Skeletal muscle satellite cell (primary cell): ENCODE measurements at regions not wholly inside any gene's neighbourhood (a gene's known extent, or its start where the extent isn't known, plus 50 kb on each side); places are given as distances from the start of the nearest gene placed in this dataset.

Experiments used
- H3K27me3 ChIP-seq: 2 replicates; pipeline ENCODE4 v1.7.0; 2013; ENCODE audit warnings: low read length; ENCODE audit not compliant: control insufficient read depth, insufficient read depth
- H3K36me3 ChIP-seq: 2 replicates; pipeline ENCODE4 v1.7.0; 2013; ENCODE audit warnings: mild to moderate bottlenecking, control low read depth, low read length; ENCODE audit not compliant: insufficient read depth
- H3K4me1 ChIP-seq: 2 replicates; pipeline ENCODE4 v1.7.0; 2013; ENCODE audit warnings: low read length; ENCODE audit not compliant: control insufficient read depth, insufficient read depth
- H3K4me2 ChIP-seq: 2 replicates; pipeline ENCODE4 v1.7.0; 2013; ENCODE audit warnings: mild to moderate bottlenecking, low read length
- H3K4me3 ChIP-seq: 2 replicates; pipeline ENCODE4 v1.7.0; 2013; ENCODE audit warnings: low read length
- H3K9ac ChIP-seq: 2 replicates; pipeline ENCODE4 v1.7.0; 2013; ENCODE audit warnings: mild to moderate bottlenecking, low read depth, low read length, moderate library complexity
- H3K9me3 ChIP-seq: replicated peaks from 2 replicates; pipeline ENCODE4 v1.7.0; 2013; ENCODE audit warnings: mild to moderate bottlenecking, control low read depth, low read length

DNA sequence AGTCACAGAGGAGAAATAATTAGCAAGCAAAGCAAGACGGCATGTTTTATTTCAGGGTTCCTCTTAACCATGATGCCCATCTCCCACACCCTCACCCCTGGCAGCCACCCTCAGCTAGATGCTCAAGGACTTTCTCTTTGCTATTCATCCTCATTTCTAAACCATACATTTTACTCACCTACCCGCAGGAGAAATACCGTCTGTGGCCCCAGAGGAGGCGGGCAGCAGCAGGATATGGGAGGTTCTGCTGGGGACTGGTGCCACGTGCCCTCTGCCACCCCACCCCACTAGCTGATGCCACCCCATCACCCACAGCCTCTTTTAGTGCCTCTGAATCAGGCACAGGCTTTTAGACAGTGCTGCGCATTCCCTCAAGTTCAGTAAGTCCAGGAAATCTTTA, 168.7 kb upstream of the ITGB1 start:
- H3K4me3 ChIP-seq = no peak overlapping the region
- H3K36me3 ChIP-seq = no peaks in the 10 kb centered on the region
- H3K4me1 ChIP-seq = peaks cover 35% of the 10 kb centered on the region

DNA sequence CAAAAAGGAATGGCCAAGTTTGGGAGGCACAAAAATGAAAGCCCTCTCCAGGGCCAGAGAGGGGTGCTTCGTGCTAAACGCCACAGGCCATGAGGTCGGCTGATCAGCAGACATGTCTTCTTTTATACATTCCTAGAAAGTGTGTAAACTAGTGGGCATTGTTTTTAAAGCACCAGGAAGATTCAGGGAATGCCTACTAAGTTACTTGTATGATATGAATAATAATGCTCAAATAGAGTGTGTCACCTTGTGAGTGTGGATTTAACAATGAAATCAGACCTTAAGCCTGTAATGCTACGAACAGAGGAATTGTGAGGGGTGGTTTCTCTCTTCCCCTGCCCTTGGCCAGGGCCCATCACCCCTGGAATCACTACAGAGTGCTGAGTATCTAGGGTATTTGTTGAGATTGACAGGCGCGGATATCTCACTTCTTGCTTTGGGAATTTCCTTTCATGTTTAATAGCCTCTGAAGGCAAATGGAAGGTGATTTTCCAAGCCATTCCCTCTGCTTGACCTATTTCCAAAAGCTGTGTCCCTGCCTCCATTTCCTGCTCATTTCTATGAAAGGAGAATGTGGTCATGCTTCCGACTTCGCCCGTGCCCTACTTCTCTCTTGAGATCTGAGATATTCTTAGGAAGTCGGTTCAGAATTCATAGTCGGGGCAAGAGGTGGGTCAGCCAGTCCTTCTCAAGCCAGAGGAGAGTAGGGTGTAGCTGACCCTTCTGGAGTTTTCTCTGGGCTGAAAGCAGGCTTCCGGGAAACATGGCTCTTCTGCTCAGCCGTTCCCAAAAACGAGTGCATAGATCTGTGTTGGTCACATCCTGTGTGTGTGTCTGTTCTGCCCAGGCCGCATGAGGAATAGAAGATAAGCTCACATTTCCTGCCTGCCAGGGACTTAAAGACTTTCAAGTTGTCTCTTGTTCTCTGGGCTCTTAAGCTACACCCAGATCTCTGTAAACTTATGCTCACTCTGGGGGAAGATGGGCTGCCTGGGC, 167.8 kb upstream of the ITGB1 start:
- H3K36me3 ChIP-seq = no peaks in the 10 kb centered on the region
- no peaks in the 10 kb centered on the region for H3K9me3 ChIP-seq
- H3K9ac ChIP-seq = no peak overlapping the region
- H3K27me3 ChIP-seq = no peaks in the 10 kb centered on the region
- no peak overlapping the region for H3K4me2 ChIP-seq
- no peak overlapping the region for H3K4me3 ChIP-seq
- peaks cover 35% of the 10 kb centered on the region for H3K4me1 ChIP-seq

More for the DNA sequence above, 168.7 kb upstream of the ITGB1 start:
- H3K4me2 ChIP-seq = no peak overlapping the region
- H3K9ac ChIP-seq = no peak overlapping the region
- no peaks in the 10 kb centered on the region for H3K27me3 ChIP-seq
- H3K9me3 ChIP-seq = no peaks in the 10 kb centered on the region

DNA sequence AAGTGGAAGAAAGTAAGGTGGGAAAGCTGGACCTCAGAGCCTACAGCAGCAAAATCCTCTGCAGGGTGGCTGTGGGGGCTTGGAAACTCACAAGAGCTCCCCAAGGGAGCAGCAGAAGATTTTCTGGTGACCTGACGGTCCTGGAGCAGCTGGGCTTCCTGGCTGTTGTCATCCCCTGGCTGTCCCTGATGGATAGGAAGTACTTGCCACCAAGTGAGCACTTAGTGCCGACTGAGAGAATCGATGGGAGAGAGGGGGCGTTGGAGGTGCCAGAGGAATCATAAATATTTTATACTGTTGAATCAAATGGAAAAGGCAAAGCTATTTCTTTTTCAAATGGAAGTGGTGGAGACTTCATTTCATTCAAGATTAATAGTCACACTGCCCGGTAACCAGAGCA, 167.1 kb upstream of the ITGB1 start:
- no peak overlapping the region for H3K4me3 ChIP-seq
- no peak overlapping the region for H3K4me2 ChIP-seq
- peaks cover 29% of the 10 kb centered on the region for H3K4me1 ChIP-seq
- no peaks in the 10 kb centered on the region for H3K36me3 ChIP-seq
- H3K9ac ChIP-seq = no peak overlapping the region
- H3K9me3 ChIP-seq = no peaks in the 10 kb centered on the region
- no peaks in the 10 kb centered on the region for H3K27me3 ChIP-seq

DNA sequence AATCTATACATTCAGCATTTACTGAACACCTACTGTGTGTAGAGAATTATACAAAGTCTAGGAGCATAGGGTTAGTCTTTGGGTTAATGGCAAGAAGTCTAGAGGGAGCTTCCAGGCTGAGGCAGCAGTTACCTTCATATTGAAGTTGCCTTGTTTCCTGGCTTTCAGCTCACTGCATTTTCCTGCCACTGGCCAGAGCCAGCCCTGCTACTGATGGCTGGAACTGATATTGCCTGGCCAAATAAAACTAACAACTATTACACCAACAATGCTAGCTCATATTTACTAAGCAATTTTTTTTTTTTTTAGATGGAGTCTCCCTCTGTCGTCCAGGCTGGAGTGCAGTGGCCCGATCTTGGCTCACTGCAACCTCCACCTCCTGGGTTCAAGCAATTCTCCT, 165.7 kb upstream of the ITGB1 start:
- Histone ChIP-seq H3K9me3 (no peaks in the 10 kb centered on the region), H3K36me3 (no peaks in the 10 kb centered on the region), H3K4me2 (no peak overlapping the region), H3K27me3 (no peaks in the 10 kb centered on the region), H3K4me1 (peaks cover 15% of the 10 kb centered on the region), H3K9ac (no peak overlapping the region), H3K4me3 (no peak overlapping the region)

- Histone ChIP-seq H3K9ac (no peak overlapping the region), H3K27me3 (no peaks in the 10 kb centered on the region), H3K36me3 (no peaks in the 10 kb centered on the region), H3K9me3 (no peaks in the 10 kb centered on the region), H3K4me1 (peaks cover 12% of the 10 kb centered on the region), H3K4me3 (no peak overlapping the region), H3K4me2 (peak overlapping the region; percentile 47)
Observed at GRCh38 chr10:33122014-33122809, 164.2 kb upstream of the ITGB1 start.

GRCh38 chr10:33120700-33121099, 162.7 kb upstream of the ITGB1 start:
- Histone ChIP-seq H3K4me1 (peaks cover 18% of the 10 kb centered on the region), H3K27me3 (no peaks in the 10 kb centered on the region), H3K4me3 (no peak overlapping the region), H3K9me3 (no peaks in the 10 kb centered on the region), H3K36me3 (no peaks in the 10 kb centered on the region), H3K9ac (no peak overlapping the region), H3K4me2 (no peak overlapping the region)

- Histone ChIP-seq H3K9me3 (no peaks in the 10 kb centered on the region), H3K4me2 (no peak overlapping the region), H3K4me1 (peaks cover 22% of the 10 kb centered on the region), H3K27me3 (no peaks in the 10 kb centered on the region), H3K9ac (no peak overlapping the region), H3K36me3 (no peaks in the 10 kb centered on the region), H3K4me3 (no peak overlapping the region)
Observed at GRCh38 chr10:33120275-33120674, 162.2 kb upstream of the ITGB1 start.

DNA sequence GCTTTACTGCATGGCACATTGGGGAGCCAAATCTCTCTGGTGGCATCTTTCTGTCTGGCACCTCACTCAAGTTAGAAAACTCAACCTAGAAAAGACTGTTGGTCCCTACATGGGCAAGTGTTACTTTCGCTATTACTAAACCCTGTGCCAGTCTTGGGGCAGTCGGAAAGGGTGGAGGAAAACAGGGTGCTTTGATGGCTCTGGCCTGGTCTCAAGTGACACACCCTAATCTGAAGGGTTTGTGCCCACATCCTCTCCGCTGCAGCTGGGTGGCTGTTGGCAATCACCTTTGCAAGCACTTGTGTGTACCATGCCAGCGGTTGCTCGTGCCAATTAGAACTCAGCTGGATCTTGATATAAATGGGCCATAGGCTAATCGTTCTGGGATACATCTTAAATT, 159.8 kb upstream of the ITGB1 start:
- H3K9ac ChIP-seq = no peak overlapping the region
- H3K4me1 ChIP-seq = peaks cover 47% of the 10 kb centered on the region
- no peaks in the 10 kb centered on the region for H3K9me3 ChIP-seq
- H3K27me3 ChIP-seq = no peaks in the 10 kb centered on the region
- H3K36me3 ChIP-seq = no peaks in the 10 kb centered on the region
- no peak overlapping the region for H3K4me2 ChIP-seq
- no peak overlapping the region for H3K4me3 ChIP-seq

DNA sequence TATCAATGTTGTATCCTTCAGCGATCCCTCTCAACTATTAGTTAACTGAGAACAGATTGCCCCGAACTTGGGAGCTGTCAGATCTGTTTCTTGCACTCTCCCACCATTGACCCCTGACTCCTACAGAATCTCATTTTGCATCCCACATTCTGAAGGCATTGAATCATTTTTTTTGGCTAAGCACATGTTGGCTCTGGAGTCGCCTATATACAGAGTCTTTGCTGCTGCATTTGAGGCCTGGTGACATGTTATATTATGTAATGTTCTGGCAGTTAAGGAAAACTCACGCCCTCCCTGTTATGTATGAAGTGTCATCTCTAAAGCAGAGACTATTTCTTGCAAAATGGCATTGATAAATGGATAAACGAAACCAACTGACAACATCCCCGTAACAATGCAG, 159.2 kb upstream of the ITGB1 start:
- no peak overlapping the region for H3K9ac ChIP-seq
- H3K4me1 ChIP-seq = peaks cover 48% of the 10 kb centered on the region
- H3K27me3 ChIP-seq = no peaks in the 10 kb centered on the region
- H3K9me3 ChIP-seq = no peaks in the 10 kb centered on the region
- H3K36me3 ChIP-seq = no peaks in the 10 kb centered on the region
- no peak overlapping the region for H3K4me3 ChIP-seq
- H3K4me2 ChIP-seq = no peak overlapping the region

GRCh38 chr10:33115738-33116719, 158.0 kb upstream of the ITGB1 start:
- Histone ChIP-seq H3K4me2 (no peak overlapping the region), H3K36me3 (no peaks in the 10 kb centered on the region), H3K4me1 (peaks cover 46% of the 10 kb centered on the region), H3K27me3 (no peaks in the 10 kb centered on the region), H3K4me3 (no peak overlapping the region), H3K9me3 (no peaks in the 10 kb centered on the region), H3K9ac (no peak overlapping the region)
